Left renal pelvis (tissue), 4 donors: ENCODE measurements at regions not wholly inside any gene's neighbourhood (a gene's known extent, or its start where the extent isn't known, plus 50 kb on each side); places are given as distances from the start of the nearest gene placed in this dataset.

ENCODE experiments used
- DNase-seq, 4 donors: peaks; one replicate each; pipeline ENCODE4 v3.0.0-alpha.2; 2013; ENCODE audit warnings: low read depth in 4 of 4, low spot score in 3 of 4

- DNase-seq = no peak
Measured at GRCh38 chr20:21808863-21809664, 103.6 kb downstream of the PAX1 start.

- DNase-seq = no peak
Measured at GRCh38 chr20:21808139-21808538, 102.7 kb downstream of the PAX1 start.

GRCh38 chr20:21804802-21805201 lies 99.3 kb downstream of the PAX1 start:
- no peak for DNase-seq

- DNase-seq = no peak
Measured at GRCh38 chr20:21801193-21801592, 95.7 kb downstream of the PAX1 start.

- no peak for DNase-seq
Measured at GRCh38 chr20:21798384-21798783, 92.9 kb downstream of the PAX1 start.

GRCh38 chr20:21796059-21796458 lies 90.6 kb downstream of the PAX1 start:
- DNase-seq = no peak

- DNase-seq = no peak
Measured at GRCh38 chr20:21788082-21788481, 82.6 kb downstream of the PAX1 start.

GRCh38 chr20:21781446-21782075 lies 76.1 kb downstream of the PAX1 start:
- DNase-seq = no peak

- DNase-seq = no peak
Measured at GRCh38 chr20:21780528-21780927, 75.1 kb downstream of the PAX1 start.
